ENCODE measurements at regions not wholly inside any gene's neighbourhood (a gene's known extent, or its start where the extent isn't known, plus 50 kb on each side); places are given as distances from the start of the nearest gene placed in this dataset.

- intact Hi-C loops (cut with DNase I) = no loop called here
- Histone ChIP-seq H3K27ac (no peak overlapping the region), H3K9me3 (replicated peaks in 1 of 3) (no peaks in the 10 kb centered on the region), H3K36me3 (replicated peaks in 1 of 2) (no peaks in the 10 kb centered on the region), H3K27me3 (no peaks in the 10 kb centered on the region), H3K4me1 (replicated peaks in 1 of 2) (peaks cover 0 to 7% of the 10 kb centered on the region in 2 donors), H3K4me3 (no peak overlapping the region)
- no peak for TF ChIP-seq CTCF (IDR thresholded peaks at IDR 0.05)
- no peak for DNase-seq
- 51 to 100% (median 72%) methylated on average over 2 of the region's 2 CpGs for WGBS, 4 donors
Measured at GRCh38 chr3:177488740-177489139, 291.5 kb upstream of the TBL1XR1 start.

- no peaks in the 10 kb centered on the region for H3K36me3 ChIP-seq (replicated peaks in 1 of 2)
- intact Hi-C loops (cut with DNase I) = loop anchor here in 1 of 2 donors (5.0 kb wide), 1 partner anchor 268 kb away; no protein-coding TSS in a partner anchor
- TF ChIP-seq CTCF (IDR thresholded peaks at IDR 0.05) (no peak), POLR2A (IDR thresholded peaks at IDR 0.05) (no peak)
- 62 to 73% (median 66%) methylated on average over 3 of the region's 3 CpGs for WGBS, 4 donors
- DNase-seq = no peak
- H3K27me3 ChIP-seq = no peaks in the 10 kb centered on the region
- no peak overlapping the region for H3K27ac ChIP-seq
- no peak overlapping the region for H3K4me3 ChIP-seq
- H3K4me1 ChIP-seq (replicated peaks in 1 of 2) = peaks cover 0 to 7% of the 10 kb centered on the region in 2 donors
- H3K9me3 ChIP-seq (replicated peaks in 1 of 3) = no peaks in the 10 kb centered on the region
Measured at GRCh38 chr3:177490626-177491025, 293.3 kb upstream of the TBL1XR1 start.

GRCh38 chr3:177491296-177492032 lies 294.2 kb upstream of the TBL1XR1 start:
- Histone ChIP-seq H3K27ac (no peak overlapping the region), H3K4me1 (replicated peaks in 1 of 2) (peaks cover 0 to 7% of the 10 kb centered on the region in 2 donors), H3K36me3 (replicated peaks in 1 of 2) (no peaks in the 10 kb centered on the region), H3K9me3 (replicated peaks in 1 of 3) (no peaks in the 10 kb centered on the region), H3K27me3 (no peaks in the 10 kb centered on the region), H3K4me3 (no peak overlapping the region)
- TF ChIP-seq POLR2A (IDR thresholded peaks at IDR 0.05) (no peak), CTCF (IDR thresholded peaks at IDR 0.05) (no peak)
- 42 to 54% (median 52%) methylated on average over 7 of the region's 7 CpGs for WGBS, 4 donors
- intact Hi-C loops (cut with DNase I) = loop anchor here in 1 of 2 donors (5.0 kb wide), 1 partner anchor 269 kb away; no protein-coding TSS in a partner anchor
- DNase-seq = no peak

DNA sequence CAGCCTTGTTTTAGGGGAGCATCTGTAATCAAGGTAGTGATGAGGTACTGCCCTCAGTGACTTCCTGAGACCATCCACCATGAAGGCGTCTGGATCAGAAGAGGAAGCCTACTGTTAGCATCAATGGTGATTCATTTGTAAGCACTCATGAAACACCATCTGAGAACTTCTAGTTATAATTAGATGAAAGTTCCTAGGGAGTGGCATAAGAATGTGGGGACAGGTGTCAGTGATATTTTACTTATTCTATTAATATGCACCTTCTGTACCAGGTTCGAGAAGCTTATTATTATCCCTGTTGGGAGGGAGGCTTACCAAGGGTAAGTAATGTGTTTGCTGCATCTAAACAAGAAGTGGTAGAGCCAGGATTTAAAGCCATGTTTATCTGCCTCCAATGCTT lies 295.8 kb upstream of the TBL1XR1 start:
- DNase-seq = no peak
- H3K27ac ChIP-seq = no peak overlapping the region
- no peaks in the 10 kb centered on the region for H3K9me3 ChIP-seq (replicated peaks in 1 of 3)
- intact Hi-C loops (cut with DNase I) = loop anchor here in 1 of 2 donors (5.0 kb wide), 1 partner anchor 271 kb away; no protein-coding TSS in a partner anchor
- H3K4me1 ChIP-seq (replicated peaks in 1 of 2) = peaks cover 1 to 9% of the 10 kb centered on the region in 2 donors
- H3K36me3 ChIP-seq (replicated peaks in 1 of 2) = no peaks in the 10 kb centered on the region
- no peak overlapping the region for H3K4me3 ChIP-seq
- 65 to 88% (median 80%) methylated on average over 2 of the region's 2 CpGs for WGBS, 4 donors
- no peak for TF ChIP-seq POLR2A (IDR thresholded peaks at IDR 0.05)
- no peak for TF ChIP-seq CTCF (IDR thresholded peaks at IDR 0.05)
- H3K27me3 ChIP-seq = no peaks in the 10 kb centered on the region

All from adrenal gland (tissue), 9 donors.